SK-N-SH treated with all-trans-retinoic acid at 6 μM for 48 hours (cell line): ENCODE measurements at regions not wholly inside any gene's neighbourhood (a gene's known extent, or its start where the extent isn't known, plus 50 kb on each side); places are given as distances from the start of the nearest gene placed in this dataset.

Source experiments
- ATAC-seq: fragments of 200-7000 bp; cut with Tn5 transposase; 3 replicates; pipeline ENCODE4 v1.9.1; 2020; ENCODE audit warnings: mild to moderate bottlenecking, moderate library complexity
- ARNTL ChIP-seq: fragments of 450-650 bp; formaldehyde crosslinking; IDR thresholded peaks from 2 replicates; pipeline ENCODE4 v1.5.0; 2020; ENCODE audit warnings: low read depth, mild to moderate bottlenecking, moderate library complexity, borderline replicate concordance
- BACH2 ChIP-seq: fragments of 250-450 bp; sonication (Bioruptor Pico); IDR thresholded peaks from 2 replicates; pipeline ENCODE4 v1.9.0; 2021; ENCODE audit warnings: mild to moderate bottlenecking, borderline replicate concordance
- CREB5 ChIP-seq: fragments of 250-450 bp; sonication (Bioruptor Pico); IDR thresholded peaks from 2 replicates; pipeline ENCODE4 v1.5.1; 2020; ENCODE audit warnings: low read depth, mild to moderate bottlenecking, moderate library complexity
- CSDC2 ChIP-seq: fragments of 250-450 bp; sonication (Bioruptor Pico); IDR thresholded peaks from 2 replicates; pipeline ENCODE4 v1.5.0; 2020; ENCODE audit warnings: mild to moderate bottlenecking, moderate library complexity
- ESRRG ChIP-seq: fragments of 250-450 bp; sonication (Bioruptor Pico); IDR thresholded peaks from 2 replicates; pipeline ENCODE4 v1.6.1; 2021; ENCODE audit warnings: mild to moderate bottlenecking
- GLIS3 ChIP-seq: fragments of 250-450 bp; sonication (Bioruptor Pico); IDR thresholded peaks from 2 replicates; pipeline ENCODE4 v1.5.0; 2020; ENCODE audit warnings: mild to moderate bottlenecking, moderate library complexity
- ISL1 ChIP-seq: fragments of 250-450 bp; sonication (Bioruptor Pico); IDR thresholded peaks from 2 replicates; pipeline ENCODE4 v2.1.2; 2022; ENCODE audit warnings: mild to moderate bottlenecking, moderate library complexity
- OSR1 ChIP-seq: fragments of 250-450 bp; sonication (Bioruptor Pico); IDR thresholded peaks from 2 replicates; pipeline ENCODE4 v1.8.0; 2022; ENCODE audit warnings: moderate library complexity, mild to moderate bottlenecking, inconsistent platforms
- PATZ1 ChIP-seq: fragments of 250-450 bp; sonication (Bioruptor Pico); IDR thresholded peaks from 2 replicates; pipeline ENCODE4 v1.8.0; 2020; ENCODE audit warnings: mild to moderate bottlenecking, moderate library complexity, borderline replicate concordance
- POU6F1 ChIP-seq: fragments of 250-450 bp; sonication (Bioruptor Pico); IDR thresholded peaks from 2 replicates; pipeline ENCODE4 v1.8.0; 2021; ENCODE audit warnings: low read depth, mild to moderate bottlenecking, moderate library complexity, borderline replicate concordance
- PPARA ChIP-seq: fragments of 250-450 bp; sonication (Bioruptor Pico); IDR thresholded peaks from 2 replicates; pipeline ENCODE4 v1.5.0; 2020; ENCODE audit warnings: mild to moderate bottlenecking, borderline replicate concordance
- SNAI2 ChIP-seq: fragments of 250-450 bp; sonication (Bioruptor Pico); IDR thresholded peaks from 2 replicates; pipeline ENCODE4 v1.5.0; 2020; ENCODE audit warnings: mild to moderate bottlenecking, moderate library complexity
- TCF4 ChIP-seq: fragments of 250-450 bp; sonication (Bioruptor Pico); IDR thresholded peaks from 2 replicates; pipeline ENCODE4 v1.8.0; 2021; ENCODE audit warnings: mild to moderate bottlenecking, moderate library complexity, borderline replicate concordance
- TOX ChIP-seq: fragments of 250-450 bp; sonication (Bioruptor Pico); IDR thresholded peaks from 2 replicates; pipeline ENCODE4 v1.8.0; 2021; ENCODE audit warnings: mild to moderate bottlenecking, moderate library complexity, borderline replicate concordance
- TSHZ2 ChIP-seq: fragments of 250-450 bp; sonication (Bioruptor Pico); IDR thresholded peaks from 2 replicates; pipeline ENCODE4 v1.5.0; 2020; ENCODE audit warnings: mild to moderate bottlenecking, moderate library complexity
- ZNF565 ChIP-seq: fragments of 450-650 bp; formaldehyde crosslinking; conservative IDR thresholded peaks from 2 replicates; pipeline ENCODE4 v1.5.0; 2020; ENCODE audit warnings: low read depth, mild to moderate bottlenecking, moderate library complexity
- ZNF70 ChIP-seq: fragments of 450-650 bp; formaldehyde crosslinking; IDR thresholded peaks from 2 replicates; pipeline ENCODE4 v1.5.0; 2020; ENCODE audit warnings: mild to moderate bottlenecking, moderate library complexity
- ZNF8 ChIP-seq: fragments of 450-650 bp; formaldehyde crosslinking; IDR thresholded peaks from 2 replicates; pipeline ENCODE4 v1.5.0; 2020; ENCODE audit warnings: mild to moderate bottlenecking, moderate library complexity

GRCh38 chr6:76510489-76510888 is 438.0 kb upstream of the IMPG1 start:
- no peak for TF ChIP-seq PATZ1 (CRISPR knock-in tag)
- TF ChIP-seq TSHZ2 (CRISPR knock-in tag) = no peak
- TF ChIP-seq ZNF8 (CRISPR knock-in tag) = no peak
- no peak for TF ChIP-seq ZNF565 (CRISPR knock-in tag)
- TF ChIP-seq ZNF70 (CRISPR knock-in tag) = no peak
- no peak for TF ChIP-seq PPARA (CRISPR knock-in tag)
- TF ChIP-seq TCF4 (CRISPR knock-in tag) = no peak
- TF ChIP-seq ESRRG (CRISPR knock-in tag) = no peak
- TF ChIP-seq BACH2 (CRISPR knock-in tag) = no peak
- no peak for TF ChIP-seq GLIS3 (CRISPR knock-in tag)
- no peak for TF ChIP-seq POU6F1 (CRISPR knock-in tag)
- TF ChIP-seq SNAI2 (CRISPR knock-in tag) = no peak
- ATAC-seq = no peak

GRCh38 chr6:76509397-76509796 is 436.9 kb upstream of the IMPG1 start:
- ATAC-seq = no peak
- TF ChIP-seq PATZ1 (CRISPR knock-in tag) = no peak
- TF ChIP-seq BACH2 (CRISPR knock-in tag) = no peak
- TF ChIP-seq ISL1 = no peak
- TF ChIP-seq TOX (CRISPR knock-in tag) = no peak
- no peak for TF ChIP-seq ZNF565 (CRISPR knock-in tag)
- TF ChIP-seq CSDC2 (CRISPR knock-in tag) = no peak
- no peak for TF ChIP-seq OSR1 (CRISPR knock-in tag)
- no peak for TF ChIP-seq ZNF8 (CRISPR knock-in tag)
- no peak for TF ChIP-seq ARNTL
- TF ChIP-seq CREB5 = no peak
- no peak for TF ChIP-seq POU6F1 (CRISPR knock-in tag)

GRCh38 chr6:76506808-76507207 is 434.3 kb upstream of the IMPG1 start:
- TF ChIP-seq SNAI2 (CRISPR knock-in tag) (no peak), ZNF70 (CRISPR knock-in tag) (no peak), ISL1 (no peak), GLIS3 (CRISPR knock-in tag) (no peak), TOX (CRISPR knock-in tag) (no peak), TCF4 (CRISPR knock-in tag) (no peak), ARNTL (no peak)
- ATAC-seq = no peak
